ENCODE measurements at regions not wholly inside any gene's neighbourhood (a gene's known extent, or its start where the extent isn't known, plus 50 kb on each side); places are given as distances from the start of the nearest gene placed in this dataset.

DNA sequence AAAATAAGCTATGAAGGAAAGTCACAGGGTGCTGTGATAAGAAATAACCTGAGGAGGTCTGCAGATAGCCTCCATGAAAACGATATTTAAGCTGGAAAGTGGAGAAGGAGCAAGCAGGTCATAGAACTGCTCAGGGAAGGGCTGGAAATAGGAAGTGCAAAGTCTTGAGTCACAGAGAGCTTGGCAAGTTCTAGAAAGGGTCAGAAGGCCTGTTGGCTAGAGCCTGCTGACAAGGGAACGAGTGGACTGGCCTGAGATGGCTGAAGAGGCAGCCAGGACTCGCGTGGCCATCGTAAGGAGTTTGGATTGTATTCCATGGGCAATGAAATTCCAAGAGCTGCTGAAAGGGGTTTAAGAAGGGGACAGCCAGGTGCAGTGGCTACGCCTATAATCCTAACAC lies 64.7 kb upstream of the IL12A start:
- DNase-seq = no peak

DNA sequence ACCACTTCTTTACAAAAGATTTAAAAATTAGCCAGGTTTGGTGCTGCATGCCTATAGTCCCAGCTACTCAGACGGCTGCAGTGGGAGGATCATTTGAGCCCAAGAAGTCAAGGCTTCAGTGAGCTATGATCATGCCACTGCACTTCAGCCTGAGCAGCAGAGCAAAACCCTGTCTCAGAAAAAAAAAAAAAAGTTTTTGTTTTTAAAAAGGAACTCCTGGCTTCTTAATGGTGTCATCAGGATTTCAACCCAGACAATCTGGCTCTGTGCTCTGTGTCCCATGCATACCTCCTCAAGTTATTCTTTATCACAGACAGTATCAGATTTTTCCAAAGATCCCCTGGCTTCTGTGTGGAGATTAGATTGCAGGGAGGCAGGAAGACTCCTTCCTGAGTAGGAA lies 64.2 kb upstream of the IL12A start:
- DNase-seq = no peak

DNA sequence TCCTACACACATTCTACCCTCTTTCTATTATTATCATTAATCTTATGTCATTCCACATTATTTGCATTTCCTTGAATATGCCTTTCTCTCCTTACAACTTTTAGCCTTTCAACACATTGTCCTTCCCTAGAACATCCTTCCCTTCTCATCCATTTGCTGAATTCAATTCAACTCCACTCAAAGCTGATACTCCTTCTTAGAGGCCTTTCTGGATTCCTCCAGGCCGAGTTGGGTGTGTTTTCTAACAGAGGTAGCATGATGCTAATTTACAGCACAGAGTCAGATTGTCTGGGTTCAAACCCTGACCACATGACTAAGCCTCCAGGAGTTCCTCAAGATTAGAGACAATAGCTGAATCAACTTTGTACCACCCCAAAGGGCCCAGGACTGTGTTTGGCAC lies 63.4 kb upstream of the IL12A start:
- DNase-seq = no peak

DNA sequence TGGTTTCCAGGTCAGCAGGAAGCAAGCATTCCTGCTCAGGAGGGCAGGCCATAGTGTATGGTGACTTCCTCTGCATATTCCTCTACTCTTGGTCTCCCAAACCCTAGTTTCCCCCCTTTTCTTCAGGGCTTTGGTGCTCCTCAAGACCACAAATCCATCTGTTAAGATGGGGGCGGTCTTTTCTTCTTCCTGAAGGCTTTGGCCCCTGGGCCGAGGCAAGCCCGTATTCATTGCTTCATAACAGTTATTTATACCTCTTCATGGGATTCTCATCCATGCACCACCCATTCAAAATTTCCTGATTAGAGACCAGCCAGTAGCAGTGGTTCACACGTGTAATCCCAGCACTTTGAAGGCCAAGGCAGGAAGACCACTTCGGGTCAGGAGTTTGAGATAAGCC lies 62.1 kb upstream of the IL12A start:
- DNase-seq = no peak

DNA sequence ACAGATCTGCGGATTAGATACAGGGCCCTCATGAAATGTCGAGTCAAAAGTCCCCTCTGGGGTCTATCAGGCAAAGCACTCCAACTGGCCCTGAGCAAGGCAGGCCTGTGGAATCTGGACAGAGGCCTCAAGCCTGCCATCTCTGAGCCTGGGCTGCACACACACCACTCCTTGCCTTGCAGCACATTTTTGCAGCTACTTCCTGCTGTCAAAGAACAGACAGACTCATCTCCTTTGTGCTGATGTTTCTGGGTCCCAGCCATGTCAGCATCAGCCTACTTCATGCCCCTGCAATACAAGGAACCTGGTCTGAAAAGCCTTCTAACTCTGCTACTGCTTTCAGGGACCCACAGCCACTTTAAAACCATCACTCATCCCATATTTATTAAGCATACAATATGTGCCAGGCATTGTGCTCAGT lies 60.6 kb upstream of the IL12A start:
- no peak for DNase-seq

DNA sequence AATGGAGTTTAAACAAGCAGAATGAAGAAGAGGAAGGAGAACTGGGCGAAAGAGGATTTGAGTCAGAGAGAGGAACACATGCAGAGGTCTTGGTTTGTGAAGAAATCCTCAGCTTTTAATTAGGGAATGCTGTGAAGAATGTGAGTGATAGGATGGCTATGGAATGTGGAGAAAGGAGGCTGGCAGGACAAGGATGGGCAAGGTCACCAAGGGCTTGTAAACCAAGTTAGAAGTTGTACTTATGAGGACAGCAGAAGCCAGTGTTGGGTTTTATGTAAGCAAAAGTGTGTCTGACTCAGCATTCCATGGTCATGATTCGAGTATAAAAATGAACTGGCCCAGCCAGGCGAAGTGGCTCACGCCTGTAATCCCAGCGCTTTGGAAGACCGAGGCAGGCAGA lies 60.0 kb upstream of the IL12A start:
- no peak for DNase-seq

DNA sequence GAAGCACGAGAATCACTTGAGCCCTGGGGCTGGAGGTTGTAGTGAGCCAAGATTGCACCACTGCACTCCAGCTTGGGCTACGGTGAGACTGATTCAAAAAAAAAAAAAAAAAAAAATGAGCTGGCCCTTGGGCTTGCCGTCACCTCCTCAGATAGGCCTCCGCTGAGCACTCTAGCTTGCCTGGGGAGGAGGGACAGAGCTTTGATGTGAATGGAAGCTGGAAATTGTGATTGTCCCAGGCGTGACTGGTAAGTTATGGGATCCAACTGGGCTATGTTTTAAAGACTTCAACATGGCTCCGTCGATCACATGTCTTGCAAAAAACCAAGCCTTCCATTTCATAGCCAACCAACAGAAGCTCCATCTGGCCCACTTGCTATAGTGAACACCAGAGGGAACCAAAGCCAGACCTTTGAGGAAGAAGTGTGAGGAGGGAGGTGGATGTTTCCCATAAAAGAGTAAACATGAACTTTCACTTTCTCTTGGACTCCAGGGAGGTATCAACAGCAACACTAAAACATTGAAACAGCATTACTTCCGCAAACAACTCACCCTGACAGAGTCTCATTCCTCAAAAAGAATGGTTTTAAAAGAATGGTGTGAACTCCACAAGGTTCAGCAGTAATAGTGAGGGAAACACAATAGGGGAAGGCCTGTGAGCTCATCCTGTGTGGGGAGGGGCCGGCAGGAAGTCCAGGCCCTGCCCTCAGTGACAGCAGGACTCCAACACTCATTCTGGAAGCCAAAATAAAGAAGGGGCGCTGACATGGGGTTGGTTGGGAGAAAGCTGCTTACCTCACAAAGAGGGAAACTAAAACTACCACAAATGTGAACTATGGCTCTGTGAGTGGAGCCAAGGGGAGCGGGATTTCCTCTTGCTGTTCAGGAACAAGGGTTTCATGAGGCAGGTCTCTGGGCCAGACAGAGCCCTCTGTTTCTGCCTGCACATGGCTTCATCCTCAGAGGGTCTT lies 59.2 kb upstream of the IL12A start:
- DNase-seq = no peak

DNA sequence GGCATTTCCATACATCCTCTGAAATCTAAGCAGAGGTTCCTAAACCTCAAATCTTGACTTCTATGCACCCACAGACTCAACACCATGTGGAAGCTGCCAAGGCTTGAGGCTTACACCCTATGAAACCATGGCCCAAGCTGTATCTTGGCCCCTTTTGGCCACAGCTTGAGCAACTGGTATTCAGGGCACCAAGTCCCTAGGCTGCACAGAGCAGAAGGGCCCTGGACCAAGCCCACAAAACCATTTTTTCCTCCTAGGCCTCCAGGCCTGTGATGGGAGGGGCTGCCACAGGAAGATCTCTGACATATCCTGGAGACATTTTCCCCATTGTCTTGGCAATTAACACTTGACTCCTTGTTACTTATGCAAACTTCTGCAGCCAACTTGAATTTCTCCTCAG lies 54.4 kb upstream of the IL12A start:
- no peak for DNase-seq

DNA sequence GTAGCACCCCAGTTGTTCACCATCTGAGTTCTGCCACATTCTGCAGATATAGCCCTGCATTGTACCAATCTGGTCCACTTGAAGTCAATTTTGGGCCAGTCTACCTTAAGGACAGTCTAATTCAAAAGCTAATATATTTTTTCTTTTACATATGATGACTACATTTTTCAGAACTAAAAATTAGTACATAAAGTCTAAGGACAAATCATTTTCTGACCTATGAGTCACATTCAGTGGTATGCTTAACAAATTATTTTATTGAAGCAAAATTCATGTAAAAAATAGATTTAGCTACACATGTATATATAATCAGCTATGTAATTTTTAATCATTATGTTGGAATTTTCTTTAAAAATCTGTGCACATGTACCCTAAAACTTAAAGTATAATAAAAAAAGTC lies 52.1 kb upstream of the IL12A start:
- DNase-seq = no peak

DNA sequence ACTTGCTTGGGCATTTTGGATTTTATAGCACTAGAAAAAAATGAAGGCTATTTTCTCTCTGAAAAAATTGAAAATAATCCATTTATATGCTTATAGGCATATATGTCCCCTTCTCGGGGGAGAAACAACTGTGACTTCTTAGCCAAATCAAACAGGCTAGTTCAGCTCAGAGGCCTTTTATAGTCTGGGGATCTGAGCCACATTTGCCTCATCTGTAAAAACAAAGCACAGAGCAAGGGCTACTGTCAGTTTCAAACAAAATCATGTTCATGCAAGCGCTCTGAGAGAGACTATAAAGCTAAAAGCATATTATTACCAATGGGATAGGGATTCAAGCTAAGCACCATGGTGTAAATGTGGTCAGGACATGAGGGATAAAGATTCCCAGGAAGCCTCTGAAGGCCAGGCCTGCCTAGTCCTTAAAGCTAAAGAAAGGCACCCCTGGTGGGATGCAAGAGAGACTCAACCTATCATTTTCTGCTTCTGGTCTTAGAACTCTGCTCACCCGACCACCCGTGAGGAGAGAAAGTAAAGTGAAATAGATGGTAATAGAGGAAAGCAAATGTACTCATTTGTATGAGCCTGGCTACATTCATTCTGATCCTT lies 51.0 kb upstream of the IL12A start:
- no peak for DNase-seq

DNA sequence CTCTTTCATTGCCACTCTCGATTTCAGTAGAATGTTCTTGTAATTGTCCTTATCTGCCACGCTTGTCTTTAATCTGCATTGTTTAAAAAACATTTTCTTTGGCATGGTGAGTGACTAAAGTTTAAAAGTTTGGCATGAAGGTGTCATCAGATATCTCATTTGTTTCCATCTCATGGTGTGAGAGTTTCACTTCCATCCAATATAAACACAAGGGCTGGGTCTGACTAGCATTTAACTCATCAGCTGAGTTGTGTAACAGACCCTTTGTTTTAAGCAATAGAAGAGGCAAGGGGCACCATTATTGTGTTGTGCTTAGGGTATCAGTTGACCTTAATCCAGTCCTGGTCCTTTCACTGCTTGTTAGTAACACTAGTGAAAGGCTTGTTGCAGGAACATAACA lies 49.9 kb upstream of the IL12A start:
- no peak for DNase-seq

All from activated T-cell treated with anti-CD3 and anti-CD28 coated beads, Interleukin-2, amount 50 U/mL, for 48 hours (primary cell).